Brain microvascular endothelial cell (primary cell): ENCODE measurements at regions not wholly inside any gene's neighbourhood (a gene's known extent, or its start where the extent isn't known, plus 50 kb on each side); places are given as distances from the start of the nearest gene placed in this dataset.

ENCODE experiments used
- DNase-seq: peaks from one replicate; pipeline ENCODE4 v3.0.0-alpha.2; 2020
- H3K27ac ChIP-seq: fragments of 250-450 bp; sonication (Bioruptor Pico); 2 replicates; pipeline ENCODE4 v1.5.1; 2020; ENCODE audit warnings: mild to moderate bottlenecking, moderate library complexity
- H3K27me3 ChIP-seq: fragments of 250-450 bp; sonication (Bioruptor Pico); replicated peaks from 2 replicates; pipeline ENCODE4 v1.5.1; 2020; ENCODE audit warnings: mild to moderate bottlenecking
- H3K36me3 ChIP-seq: fragments of 250-450 bp; sonication (Bioruptor Pico); replicated peaks from 2 replicates; pipeline ENCODE4 v1.5.1; 2020; ENCODE audit warnings: mild to moderate bottlenecking
- H3K4me3 ChIP-seq: 2 replicates; pipeline ENCODE4 v1.5.1; 2011; ENCODE audit warnings: low read depth, mild to moderate bottlenecking, control low read depth, low read length, moderate library complexity
- in situ Hi-C: cut with HindIII; loops from 2 replicates; pipeline ENCODE4 v1.10.0; 2017; ENCODE audit warnings: low sequenced_read_pairs, low pct_ligation_motif_present
- TF ChIP-seq, protein P1 (sequence below): IDR thresholded peaks from 2 replicates; pipeline ENCODE4 v1.5.1; 2011; ENCODE audit warnings: low read depth, mild to moderate bottlenecking, moderate library complexity, low read length, control low read depth, inconsistent platforms; ENCODE audit errors: missing control alignments

- DNase-seq: no peak
- Histone ChIP-seq H3K36me3 (no peaks in the 10 kb centered on the region), H3K4me3 (no peak overlapping the region), H3K27me3 (no peaks in the 10 kb centered on the region), H3K27ac (no peak overlapping the region)
- TF ChIP-seq, protein P1, sequence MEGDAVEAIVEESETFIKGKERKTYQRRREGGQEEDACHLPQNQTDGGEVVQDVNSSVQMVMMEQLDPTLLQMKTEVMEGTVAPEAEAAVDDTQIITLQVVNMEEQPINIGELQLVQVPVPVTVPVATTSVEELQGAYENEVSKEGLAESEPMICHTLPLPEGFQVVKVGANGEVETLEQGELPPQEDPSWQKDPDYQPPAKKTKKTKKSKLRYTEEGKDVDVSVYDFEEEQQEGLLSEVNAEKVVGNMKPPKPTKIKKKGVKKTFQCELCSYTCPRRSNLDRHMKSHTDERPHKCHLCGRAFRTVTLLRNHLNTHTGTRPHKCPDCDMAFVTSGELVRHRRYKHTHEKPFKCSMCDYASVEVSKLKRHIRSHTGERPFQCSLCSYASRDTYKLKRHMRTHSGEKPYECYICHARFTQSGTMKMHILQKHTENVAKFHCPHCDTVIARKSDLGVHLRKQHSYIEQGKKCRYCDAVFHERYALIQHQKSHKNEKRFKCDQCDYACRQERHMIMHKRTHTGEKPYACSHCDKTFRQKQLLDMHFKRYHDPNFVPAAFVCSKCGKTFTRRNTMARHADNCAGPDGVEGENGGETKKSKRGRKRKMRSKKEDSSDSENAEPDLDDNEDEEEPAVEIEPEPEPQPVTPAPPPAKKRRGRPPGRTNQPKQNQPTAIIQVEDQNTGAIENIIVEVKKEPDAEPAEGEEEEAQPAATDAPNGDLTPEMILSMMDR: no peak
- in situ Hi-C loops: no loop called here
Observed at GRCh38 chr3:94416768-94417167, 353.9 kb downstream of the NSUN3 start.

- TF ChIP-seq, protein P1: no peak
- no peak overlapping the region for H3K4me3 ChIP-seq
- no peaks in the 10 kb centered on the region for H3K27me3 ChIP-seq
- in situ Hi-C loops: no loop called here
- no peaks in the 10 kb centered on the region for H3K36me3 ChIP-seq
- no peak overlapping the region for H3K27ac ChIP-seq
- DNase-seq: no peak
Observed at GRCh38 chr3:94417963-94418455, 355.1 kb downstream of the NSUN3 start.

DNA sequence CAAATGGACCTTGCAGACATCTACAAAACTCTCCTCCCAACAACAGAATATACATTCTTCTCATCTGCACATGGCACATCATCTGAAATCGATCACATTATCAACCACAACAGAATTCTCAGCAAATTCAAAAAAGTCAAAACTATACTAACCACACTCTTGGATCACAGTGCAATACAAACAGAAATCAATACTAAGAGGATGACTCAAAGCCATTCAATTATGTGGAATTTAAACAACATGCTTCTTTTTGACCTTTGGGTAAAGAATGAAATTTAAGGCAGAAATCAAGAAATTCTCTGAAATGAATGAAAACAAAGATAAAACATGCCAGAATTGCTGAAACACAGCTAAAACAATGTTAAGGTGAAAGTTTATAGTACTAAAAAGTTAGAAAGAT is 358.1 kb downstream of the NSUN3 start:
- TF ChIP-seq, protein P1: no peak
- DNase-seq: no peak
- no peaks in the 10 kb centered on the region for H3K36me3 ChIP-seq
- no peaks in the 10 kb centered on the region for H3K27me3 ChIP-seq
- in situ Hi-C loops: no loop called here
- no peak overlapping the region for H3K4me3 ChIP-seq
- no peak overlapping the region for H3K27ac ChIP-seq

DNA sequence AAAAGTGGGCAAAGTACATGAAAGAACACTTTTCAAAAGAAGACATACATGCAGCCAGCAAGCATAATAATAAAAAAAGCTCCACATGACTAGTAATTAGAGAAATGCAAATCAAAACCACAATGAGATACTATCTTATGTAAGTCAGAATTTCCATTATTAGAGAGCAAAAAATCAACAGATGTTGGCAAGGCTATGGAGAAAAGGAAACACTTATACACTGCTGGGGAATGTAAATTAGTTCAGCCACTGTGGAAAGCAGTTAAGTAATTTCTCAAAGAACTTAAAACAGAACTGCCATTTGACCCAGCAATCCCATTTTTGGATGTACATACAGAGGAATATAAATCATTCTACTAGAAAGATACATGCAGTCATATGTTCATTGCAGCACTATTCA is 360.7 kb downstream of the NSUN3 start:
- TF ChIP-seq, protein P1: no peak
- H3K4me3 ChIP-seq: no peak overlapping the region
- in situ Hi-C loops: no loop called here
- no peaks in the 10 kb centered on the region for H3K27me3 ChIP-seq
- H3K27ac ChIP-seq: no peak overlapping the region
- no peak for DNase-seq
- no peaks in the 10 kb centered on the region for H3K36me3 ChIP-seq

- no peaks in the 10 kb centered on the region for H3K27me3 ChIP-seq
- DNase-seq: no peak
- TF ChIP-seq, protein P1: no peak
- no peak overlapping the region for H3K27ac ChIP-seq
- no peaks in the 10 kb centered on the region for H3K36me3 ChIP-seq
- in situ Hi-C loops: no loop called here
- no peak overlapping the region for H3K4me3 ChIP-seq
Observed at GRCh38 chr3:94429517-94429916, 366.7 kb downstream of the NSUN3 start.

DNA sequence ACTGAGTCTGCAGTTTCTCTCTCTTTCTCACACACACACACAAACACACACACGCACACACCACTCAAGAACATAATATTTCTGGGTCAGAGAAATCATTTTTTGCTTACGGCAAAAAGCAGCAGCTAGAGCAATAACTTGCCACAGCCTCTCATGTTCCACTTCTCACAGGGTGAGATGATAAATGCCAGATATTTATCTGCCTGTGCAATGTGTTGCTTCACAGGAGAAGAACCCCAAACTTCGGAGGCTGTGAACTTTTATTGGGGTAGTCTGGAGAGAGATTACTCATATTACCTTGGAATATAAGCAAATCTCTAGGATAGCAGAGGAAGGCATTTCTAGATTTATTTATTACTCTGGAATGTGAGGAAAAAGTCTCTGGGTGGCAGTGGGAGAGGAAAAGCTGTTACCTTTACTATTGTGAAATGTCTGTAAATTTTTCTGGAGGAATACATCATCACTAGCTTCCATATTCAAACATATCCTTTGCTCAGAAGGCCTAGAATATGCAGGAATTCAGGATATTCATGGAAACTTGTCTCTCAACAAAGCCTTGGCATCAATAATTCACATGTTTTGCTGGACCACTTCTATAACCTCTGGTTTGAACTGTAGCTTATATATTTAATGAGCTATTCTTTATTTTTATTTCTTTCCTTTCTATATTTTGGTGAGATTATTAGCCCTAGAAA is 369.2 kb downstream of the NSUN3 start:
- no peaks in the 10 kb centered on the region for H3K36me3 ChIP-seq
- H3K27me3 ChIP-seq: no peaks in the 10 kb centered on the region
- H3K27ac ChIP-seq: no peak overlapping the region
- in situ Hi-C loops: no loop called here
- TF ChIP-seq, protein P1: no peak
- no peak for DNase-seq
- no peak overlapping the region for H3K4me3 ChIP-seq
